C1 segment of cervical spinal cord (tissue), 14 donors: ENCODE measurements at regions not wholly inside any gene's neighbourhood (a gene's known extent, or its start where the extent isn't known, plus 50 kb on each side); places are given as distances from the start of the nearest gene placed in this dataset.

Experiments used
- DNase-seq, 14 donors: peaks; one replicate each; lab custom pipeline; 2025; lab: John Stamatoyannopoulos, UW

DNA sequence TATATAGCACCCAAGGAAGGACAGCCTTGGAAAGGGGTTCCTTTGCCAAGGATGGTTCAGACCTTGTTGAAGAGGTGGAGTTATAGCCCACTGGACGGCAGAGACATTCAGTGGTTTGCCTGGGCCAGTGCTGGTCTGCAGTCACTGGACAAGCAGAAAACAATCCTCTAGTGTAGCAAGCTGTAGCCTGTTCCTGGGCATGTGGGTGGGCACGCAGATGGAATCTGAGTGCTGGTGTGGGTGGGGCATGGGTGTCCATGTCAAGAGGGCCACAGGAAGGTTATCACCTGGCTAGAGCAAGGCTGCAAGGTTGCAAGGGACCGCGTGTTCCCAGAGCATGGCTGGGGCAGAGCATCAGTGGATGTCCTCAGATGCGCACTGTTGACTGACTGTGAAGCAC is 244.7 kb downstream of the PTPRU start:
- DNase-seq: no peak

- no peak for DNase-seq
Measured at GRCh38 chr1:29478879-29479278, 242.6 kb downstream of the PTPRU start.

DNA sequence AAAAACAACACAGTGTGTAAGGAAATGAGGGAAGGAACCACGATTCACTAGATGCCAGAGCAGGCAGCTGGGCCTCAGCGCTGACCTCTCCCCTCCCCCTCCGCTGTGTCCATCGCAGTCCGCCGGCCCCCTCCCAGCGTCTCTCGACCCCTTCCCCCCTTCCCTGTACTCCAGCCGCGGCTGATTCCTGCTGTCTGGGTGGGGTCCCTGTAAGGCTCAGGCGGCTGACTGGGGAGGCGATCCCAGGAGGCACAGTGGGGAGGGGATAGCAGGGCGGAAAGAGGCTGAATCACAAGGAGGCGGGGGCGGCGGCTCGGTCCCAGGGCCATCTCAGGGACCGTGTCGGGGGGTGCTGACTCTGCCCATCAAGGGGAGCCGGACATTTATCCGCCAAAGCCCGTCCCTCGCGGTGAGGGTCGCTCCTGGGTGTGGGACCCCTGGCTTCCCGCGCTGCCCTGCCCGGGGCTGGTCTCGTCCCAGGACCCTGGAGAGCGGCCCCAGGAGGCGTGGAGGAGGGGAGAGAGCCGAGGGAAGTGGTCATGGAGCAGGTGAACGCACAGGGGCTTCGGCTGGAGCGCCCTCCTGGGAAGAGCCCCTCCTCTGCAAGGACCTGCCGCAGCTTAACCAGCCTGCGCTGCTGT is 241.9 kb downstream of the PTPRU start:
- DNase-seq: no peak

DNA sequence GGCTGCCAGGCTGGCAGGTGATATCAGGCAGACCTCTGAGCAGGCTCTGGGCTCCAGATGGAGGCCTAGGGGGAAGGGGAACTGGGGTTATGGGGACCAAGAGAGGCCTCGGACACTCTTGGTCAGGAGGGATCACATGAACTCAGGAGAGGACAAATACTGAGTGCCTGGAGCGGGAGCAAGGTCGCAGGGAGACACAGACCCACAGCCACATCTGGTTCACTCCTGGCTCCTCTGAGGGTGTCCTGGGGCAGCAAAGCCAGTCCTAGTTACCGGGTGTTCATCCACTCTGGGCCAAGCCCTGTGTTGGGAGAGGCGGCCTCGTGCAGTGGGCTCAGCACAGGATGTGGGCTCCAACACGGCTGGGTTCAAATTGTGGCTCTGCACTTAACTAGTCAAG is 239.0 kb downstream of the PTPRU start:
- no peak for DNase-seq

DNA sequence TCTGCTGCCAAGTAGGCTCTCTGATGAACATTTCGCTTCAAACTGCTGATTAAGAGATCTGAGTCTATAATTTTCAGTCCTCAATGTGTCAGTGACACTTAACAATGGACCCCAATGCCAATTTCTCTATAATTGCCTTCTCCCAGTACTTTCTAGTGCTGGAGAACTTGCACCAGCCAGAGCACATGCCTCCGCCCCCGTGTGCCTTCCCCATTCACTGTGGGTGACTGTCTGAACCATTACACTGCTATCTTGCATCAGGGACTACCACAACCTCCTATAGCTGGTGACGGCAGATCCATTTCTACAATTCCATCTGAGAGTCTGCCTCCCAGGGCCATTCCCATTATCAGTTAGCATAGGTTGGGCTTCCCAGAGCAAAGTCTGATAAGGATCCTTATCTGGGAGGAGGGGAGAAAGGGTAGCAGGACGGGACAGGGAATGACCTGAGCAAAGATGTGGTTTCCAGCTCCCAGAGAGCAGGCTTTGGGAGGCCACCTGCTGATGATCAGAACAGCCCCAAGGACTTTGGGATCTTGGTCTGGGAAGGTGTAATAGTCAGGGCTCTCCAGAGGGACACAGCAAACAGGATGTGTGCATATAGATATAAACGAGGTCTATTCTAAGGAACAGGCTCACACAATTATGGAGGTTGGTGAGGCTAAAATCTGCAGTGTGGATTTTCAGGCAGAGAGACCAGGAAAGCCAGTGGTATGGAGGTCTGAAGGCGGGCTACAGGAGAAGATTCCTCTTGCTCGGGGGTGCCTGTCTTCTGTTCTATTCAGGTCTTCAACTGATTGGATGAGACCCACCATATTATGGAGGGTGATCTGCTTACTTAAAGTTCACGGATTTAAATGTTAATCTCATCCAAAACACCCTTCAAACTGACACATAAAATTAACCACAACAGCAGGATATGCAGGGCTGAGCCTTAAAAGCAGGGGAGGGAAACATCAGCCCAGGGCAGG is 238.2 kb downstream of the PTPRU start:
- no peak for DNase-seq

- no peak for DNase-seq
Measured at GRCh38 chr1:29473161-29473855, 237.0 kb downstream of the PTPRU start.

GRCh38 chr1:29471487-29472313 is 235.4 kb downstream of the PTPRU start:
- no peak for DNase-seq

DNA sequence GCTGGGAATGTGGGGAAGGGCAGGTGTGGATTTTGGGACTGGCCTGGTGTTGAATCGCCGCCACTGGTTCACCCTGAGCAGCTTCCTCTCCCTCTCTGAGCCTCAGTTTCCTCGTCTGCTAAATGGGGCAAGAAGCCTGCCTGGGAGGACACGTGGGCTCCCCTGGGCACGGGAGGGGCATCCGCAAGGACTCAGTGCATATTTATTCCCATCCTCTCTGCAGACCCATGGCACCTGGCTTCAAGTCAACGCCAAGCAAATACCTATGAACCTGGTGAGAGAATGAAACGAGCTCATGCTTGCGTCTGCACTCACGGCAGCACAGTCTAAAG is 234.4 kb downstream of the PTPRU start:
- DNase-seq: no peak

DNA sequence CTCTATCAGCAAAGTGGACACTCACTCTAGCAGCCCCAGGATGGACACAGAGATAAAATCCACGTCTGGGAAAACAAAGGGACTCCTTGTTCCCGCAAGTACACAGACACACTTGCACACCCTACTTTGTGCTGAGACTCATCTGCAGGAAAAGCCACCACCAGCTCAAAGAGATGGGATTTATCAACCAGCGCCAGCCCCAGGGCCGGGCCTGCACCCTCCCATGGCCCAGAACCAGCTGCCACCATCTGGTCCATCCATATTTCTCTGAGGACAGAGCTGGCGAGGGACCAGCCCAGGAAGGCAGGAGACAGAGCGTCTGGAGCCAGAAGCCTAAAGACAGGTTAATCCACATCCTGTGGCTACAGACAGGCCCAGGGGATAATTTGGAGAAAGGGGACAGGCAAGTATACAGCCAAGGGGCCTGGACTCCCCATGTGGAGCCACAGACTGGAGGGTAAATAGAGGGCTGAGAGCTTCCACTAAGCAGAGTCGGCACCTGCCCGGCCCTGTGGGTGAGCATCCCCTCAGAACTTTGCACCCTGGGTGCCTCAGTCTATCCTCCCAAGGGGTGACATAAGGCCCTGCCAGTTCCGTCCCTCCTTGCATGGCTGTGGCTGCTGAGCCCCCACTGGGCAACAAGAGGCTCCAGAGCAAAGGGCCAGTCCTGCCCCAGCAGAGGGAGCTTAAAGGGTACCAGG is 233.9 kb downstream of the PTPRU start:
- DNase-seq: peak in 1 of 14 donors; percentile 55

- peak in 8 of 14 donors; percentile 9 to 96 (median 32) for DNase-seq
Measured at GRCh38 chr1:29469457-29469856, 233.1 kb downstream of the PTPRU start.

DNA sequence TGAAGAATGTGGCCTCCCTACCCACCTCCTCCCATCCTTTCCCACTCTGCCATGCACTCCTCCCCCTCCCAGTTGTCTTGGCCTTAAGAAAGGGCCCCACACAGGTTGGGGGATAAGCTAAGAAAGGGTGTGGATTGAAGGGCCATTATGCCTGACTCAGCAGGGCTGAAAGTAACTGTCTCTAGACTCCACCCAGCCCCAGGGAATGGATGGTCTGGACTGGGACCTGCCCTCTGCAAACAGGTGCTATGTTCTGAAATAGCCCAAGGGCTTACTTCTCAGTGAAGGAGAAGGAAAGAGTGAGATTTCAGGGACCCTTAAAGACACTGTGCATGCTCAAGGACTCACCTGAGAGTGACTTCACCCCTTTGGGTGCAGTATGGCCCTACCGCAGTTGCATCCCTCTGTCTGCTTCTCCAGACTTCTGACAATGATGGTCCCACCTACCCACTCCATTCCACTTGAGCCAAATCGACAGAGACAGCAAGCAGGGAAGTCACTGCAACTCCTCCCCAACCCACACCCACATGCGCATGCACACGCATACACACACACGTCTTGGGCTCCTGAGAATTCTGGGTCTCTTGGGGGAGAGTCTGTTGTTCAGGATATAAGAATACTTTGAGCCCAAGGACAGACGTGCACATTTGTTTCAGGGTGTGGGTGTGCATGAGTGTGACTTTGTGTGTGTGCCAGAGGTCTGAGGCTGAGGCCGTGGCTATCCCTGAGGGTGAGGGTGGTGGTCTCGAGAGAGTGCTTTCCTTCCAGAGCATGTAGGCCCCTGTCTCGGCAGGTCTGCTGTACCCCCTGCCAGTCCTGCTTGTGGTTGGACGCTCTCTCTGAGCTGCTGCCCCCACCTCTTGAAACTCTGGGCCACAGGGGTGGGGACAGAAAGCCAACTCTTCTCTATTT is 231.9 kb downstream of the PTPRU start:
- DNase-seq: no peak

- no peak for DNase-seq
Measured at GRCh38 chr1:29466258-29466657, 229.9 kb downstream of the PTPRU start.

DNA sequence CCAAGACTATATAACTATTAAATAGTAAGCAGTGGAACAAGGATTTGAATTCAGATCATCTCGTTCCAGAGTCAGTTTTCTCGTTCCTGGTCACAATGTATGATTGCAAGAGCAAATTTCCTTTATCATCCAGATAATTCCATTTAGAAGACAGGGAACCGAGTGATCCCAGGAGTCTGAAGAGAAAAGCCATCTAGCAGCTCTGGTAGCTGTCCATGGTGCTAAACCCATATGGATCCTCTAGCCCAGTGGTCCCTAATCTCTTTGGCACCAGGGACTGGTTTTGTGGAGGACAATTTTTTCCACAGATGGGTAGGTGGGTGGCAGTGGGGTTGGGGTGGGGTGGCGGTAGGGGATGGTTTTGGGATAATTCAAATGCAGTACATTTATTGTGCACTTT is 229.4 kb downstream of the PTPRU start:
- no peak for DNase-seq

GRCh38 chr1:29462096-29462495 is 225.8 kb downstream of the PTPRU start:
- no peak for DNase-seq

GRCh38 chr1:29461115-29461739 is 224.9 kb downstream of the PTPRU start:
- no peak for DNase-seq

DNA sequence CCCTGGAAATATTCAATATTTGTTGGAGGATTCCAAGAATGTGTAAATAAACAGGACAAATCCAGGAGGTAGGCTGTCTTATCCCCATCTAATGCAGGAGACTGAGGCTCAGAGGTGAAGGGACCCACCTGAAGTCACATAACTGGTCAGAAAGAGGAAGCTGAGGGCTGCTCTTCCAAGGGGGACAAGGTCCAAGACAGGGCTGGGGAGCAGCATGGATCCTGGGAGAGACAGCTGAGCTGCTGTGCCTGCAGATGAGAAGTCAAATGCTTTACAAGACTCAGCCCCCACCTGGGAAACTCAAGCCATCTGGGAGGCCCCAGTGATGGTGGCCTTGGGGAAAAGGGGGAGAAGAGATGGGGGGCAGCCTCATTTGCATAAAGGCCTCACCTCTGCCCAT is 224.4 kb downstream of the PTPRU start:
- no peak for DNase-seq

GRCh38 chr1:29460041-29460610 is 223.8 kb downstream of the PTPRU start:
- no peak for DNase-seq

- no peak for DNase-seq
Measured at GRCh38 chr1:29459620-29459945, 223.3 kb downstream of the PTPRU start.
